HepG2 (cell line): ENCODE measurements at regions not wholly inside any gene's neighbourhood (a gene's known extent, or its start where the extent isn't known, plus 50 kb on each side); places are given as distances from the start of the nearest gene placed in this dataset.

Experiments used
- ATAC-seq: fragments of 200-7000 bp; cut with Tn5 transposase; 3 replicates; pipeline ENCODE4 v1.9.1; 2020; ENCODE audit warnings: mild to moderate bottlenecking, moderate library complexity
- BruUV-seq: library from RNA; stranded (reverse); fragments of 400-500 nt; replicated peaks from 2 replicates; lab custom pipeline; 2021; lab: Mats Ljungman, UMichigan
- CTCF ChIA-PET: fragments of 300-600 bp; formaldehyde crosslinking; extraction: SDS; loops from one replicate; lab custom pipeline; 2021; ENCODE audit warnings: low total read pairs, inconsistent platforms, low intra/inter-chr PET ratio; lab: Yijun Ruan, JAX
- POLR2A ChIA-PET: fragments of 350-600 bp; sonication (Branson Sonifier 250); formaldehyde crosslinking; loops from one replicate; lab custom pipeline; 2020; ENCODE audit warnings: antibody characterized with exemption, inconsistent platforms; lab: Yijun Ruan, JAX
- DNase-seq: peaks from one replicate; pipeline ENCODE4 v3.0.0-alpha.2; 2015; ENCODE audit warnings: low spot score
- FAIRE-seq: peaks from 3 replicates; lab custom pipeline; 2011; peaks lifted over from hg19 to GRCh38; lab: Jason Lieb, UNC
- H2AFZ ChIP-seq: one replicate; pipeline ENCODE4 v1.6.1; 2011; ENCODE audit warnings: low read length, inconsistent platforms
- H3K27ac ChIP-seq: fragments of 300-600 bp; 3 replicates; pipeline ENCODE4 v1.8.0; 2011; ENCODE audit warnings: mixed run types, mild to moderate bottlenecking, mixed read lengths, low read length, inconsistent platforms; ENCODE audit not compliant: insufficient read depth; ENCODE audit errors: extremely low read length
- H3K27me3 ChIP-seq, 2 experiments: fragments of 200-600 bp in 1 of 2; 2 replicates in 1 of 2; 3 replicates in 1 of 2; pipeline versions ENCODE4 v1.6.0 to v1.8.0; 2011; ENCODE audit warnings: low read length in 2 of 2, mild to moderate bottlenecking in 2 of 2, moderate library complexity in 2 of 2, inconsistent platforms in 1 of 2; ENCODE audit not compliant: insufficient read depth in 2 of 2, control insufficient read depth in 1 of 2
- H3K36me3 ChIP-seq, 2 experiments: fragments of 200-600 bp in 1 of 2; replicated peaks in 1 of 2; 2 replicates in 1 of 2; 3 replicates in 1 of 2; pipeline versions ENCODE4 v1.5.1 to v1.8.0; 2011; ENCODE audit warnings: low read length in 2 of 2, inconsistent platforms in 1 of 2; ENCODE audit not compliant: insufficient read depth in 2 of 2, control insufficient read depth in 1 of 2
- H3K4me1 ChIP-seq: 2 replicates; pipeline ENCODE4 v1.5.1; 2012; ENCODE audit warnings: low read length, inconsistent platforms; ENCODE audit not compliant: insufficient read depth
- H3K4me2 ChIP-seq: 2 replicates; pipeline ENCODE4 v1.6.0; 2011; ENCODE audit warnings: low read depth, low read length, inconsistent platforms
- H3K4me3 ChIP-seq, 3 experiments: fragments of 200-600 bp in 1 of 3; sonication (generic), shearing (Covaris generic) in 1 of 3; replicated peaks in 1 of 3; 2 replicates each; pipeline ENCODE4 v1.5.1; 2011 to 2016; ENCODE audit warnings: low read length in 3 of 3, inconsistent platforms in 2 of 3, low read depth in 2 of 3, mild to moderate bottlenecking in 2 of 3, control low read depth in 1 of 3, mixed read lengths in 1 of 3; ENCODE audit not compliant: insufficient read depth in 1 of 3
- H3K79me2 ChIP-seq: one replicate; pipeline ENCODE4 v1.6.1; 2011; ENCODE audit warnings: low read length, inconsistent platforms; ENCODE audit not compliant: insufficient read depth
- H3K9ac ChIP-seq: 2 replicates; pipeline ENCODE4 v1.6.0; 2011; ENCODE audit warnings: mild to moderate bottlenecking, low read depth, low read length, inconsistent platforms; ENCODE audit not compliant: insufficient read depth
- H3K9me3 ChIP-seq: 2 replicates; pipeline ENCODE4 v1.5.1; 2012; ENCODE audit warnings: mild to moderate bottlenecking, low read length
- H4K20me1 ChIP-seq: 2 replicates; pipeline ENCODE4 v1.6.0; 2011; ENCODE audit warnings: inconsistent platforms, mild to moderate bottlenecking, low read length, moderate library complexity; ENCODE audit not compliant: insufficient read depth
- ATF7-NPFF ChIP-seq: sonication (generic); formaldehyde crosslinking; IDR thresholded peaks from 2 replicates; pipeline ENCODE4 v1.8.1; 2023; ENCODE audit warnings: mild to moderate bottlenecking, low read depth, missing genetic modification reagents, moderate library complexity
- FOXK2 ChIP-seq: fragments of 450-650 bp; IDR thresholded peaks from 2 replicates; pipeline ENCODE4 v1.6.1; 2016
- NFE2 ChIP-seq: sonication (generic); formaldehyde crosslinking; IDR thresholded peaks from 2 replicates; pipeline ENCODE4 v1.4.0; 2020; ENCODE audit warnings: missing genetic modification reagents
- SNAI1 ChIP-seq: sonication (generic); formaldehyde crosslinking; IDR thresholded peaks from 2 replicates; pipeline ENCODE4 v1.5.0; 2020; ENCODE audit warnings: mild to moderate bottlenecking, missing genetic modification reagents, borderline replicate concordance
- SP1 ChIP-seq, 2 experiments: fragments of 450-650 bp in 1 of 2; sonication (generic) in 1 of 2; formaldehyde crosslinking in 1 of 2; IDR thresholded peaks; 2 replicates each; pipeline versions ENCODE4 v1.4.0 to v1.6.1; 2016 to 2020; ENCODE audit warnings: missing genetic modification reagents in 1 of 2
- TEAD3 ChIP-seq: optimal IDR thresholded peaks from 2 replicates; pipeline ENCODE3; 2016; ENCODE audit warnings: borderline replicate concordance
- TFDP1 ChIP-seq: IDR thresholded peaks from 2 replicates; pipeline ENCODE4 v1.6.1; 2016; ENCODE audit warnings: missing compliant biosample characterization, missing genetic modification reagents, borderline replicate concordance
- ZNF180 ChIP-seq: sonication (generic); formaldehyde crosslinking; IDR thresholded peaks from 2 replicates; pipeline ENCODE4 v1.4.0; 2020; ENCODE audit warnings: low read depth, missing genetic modification reagents, borderline replicate concordance
- ZNF768 ChIP-seq: sonication (generic); formaldehyde crosslinking; IDR thresholded peaks from 2 replicates; pipeline ENCODE4 v1.4.0; 2020; ENCODE audit warnings: missing genetic modification reagents
- WGBS: methylation state at CpG from one replicate; pipeline ENCODE4 v1.1.6; 2017; ENCODE audit warnings: low lambda C conversion rate; 5-methylcytosine and 5-hydroxymethylcytosine counted together
- in situ Hi-C: cut with HindIII; loops from 2 replicates; pipeline ENCODE4 v1.10.0; 2017; ENCODE audit warnings: low pct_unique_long_range_greater_than_20kb; ENCODE audit not compliant: extremely low pct_ligation_motif_present
- intact Hi-C: fragments of 100-400 bp; cut with micrococcal nuclease; formaldehyde crosslinking; loops from one replicate; pipeline ENCODE4 v1.10.0; 2022; ENCODE audit not compliant: unreplicated experiment
- TF ChIP-seq, protein P1 (sequence below): sonication (generic); formaldehyde crosslinking; IDR thresholded peaks from 2 replicates; pipeline ENCODE4 v1.5.1; 2020; ENCODE audit warnings: mild to moderate bottlenecking, missing genetic modification reagents, borderline replicate concordance
- TF ChIP-seq, protein P2 (sequence below): IDR thresholded peaks from 2 replicates; pipeline ENCODE4 v1.6.1; 2016; ENCODE audit warnings: missing compliant biosample characterization, missing genetic modification reagents, borderline replicate concordance
- TF ChIP-seq, protein P3 (sequence below): sonication (generic); formaldehyde crosslinking; IDR thresholded peaks from 2 replicates; pipeline ENCODE4 v1.8.1; 2022; ENCODE audit warnings: low read depth, mild to moderate bottlenecking, missing genetic modification reagents

DNA sequence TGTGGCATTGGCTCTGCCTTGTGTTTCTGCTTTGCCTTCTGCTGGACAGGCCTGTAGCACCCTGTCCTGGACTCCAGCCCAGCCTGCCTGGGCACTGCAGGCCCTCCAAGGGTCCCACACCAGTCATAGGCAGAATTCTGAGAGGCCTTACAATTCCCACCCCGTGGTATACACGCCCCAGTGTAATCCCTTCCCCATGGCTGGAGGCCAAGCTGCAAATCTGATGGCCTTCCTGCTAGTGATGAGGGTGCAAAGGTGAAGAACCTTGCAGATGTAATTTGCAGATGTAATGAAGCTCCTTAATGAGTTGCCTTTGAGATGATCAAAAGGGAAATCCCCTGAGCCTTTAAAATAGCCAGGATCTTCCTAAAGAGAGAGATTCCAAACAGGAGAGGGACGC is 325.1 kb upstream of the ZNF32 start (continued):
- TF ChIP-seq, protein P1, sequence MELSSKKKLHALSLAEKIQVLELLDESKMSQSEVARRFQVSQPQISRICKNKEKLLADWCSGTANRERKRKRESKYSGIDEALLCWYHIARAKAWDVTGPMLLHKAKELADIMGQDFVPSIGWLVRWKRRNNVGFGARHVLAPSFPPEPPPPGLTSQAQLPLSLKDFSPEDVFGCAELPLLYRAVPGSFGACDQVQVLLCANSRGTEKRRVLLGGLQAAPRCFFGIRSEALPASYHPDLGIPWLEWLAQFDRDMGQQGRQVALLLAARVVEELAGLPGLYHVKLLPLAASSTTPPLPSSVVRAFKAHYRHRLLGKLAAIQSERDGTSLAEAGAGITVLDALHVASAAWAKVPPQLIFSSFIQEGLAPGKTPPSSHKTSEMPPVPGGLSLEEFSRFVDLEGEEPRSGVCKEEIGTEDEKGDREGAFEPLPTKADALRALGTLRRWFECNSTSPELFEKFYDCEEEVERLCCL = no peak
- TF ChIP-seq SP1 (IDR thresholded peaks at IDR 0.05) (no peak), SP1 (CRISPR knock-in tag; IDR thresholded peaks at IDR 0.05) (no peak), ZNF180 (CRISPR knock-in tag) (no peak), SNAI1 (CRISPR knock-in tag) (no peak)

GRCh38 chr10:43972976-43973647 is 324.4 kb upstream of the ZNF32 start:
- FAIRE-seq = no peak
- Histone ChIP-seq H3K27me3 (peaks cover 2 to 5% of the 10 kb centered on the region in 2 experiments; a peak in 2 of 5 replicates), H3K9me3 (no peaks in the 10 kb centered on the region), H4K20me1 (no peaks in the 10 kb centered on the region), H3K4me2 (no peak overlapping the region), H3K36me3 (no peaks in the 10 kb centered on the region), H3K27ac (no peak overlapping the region), H3K4me1 (no peaks in the 10 kb centered on the region), H3K9ac (no peak overlapping the region), H3K79me2 (no peaks in the 10 kb centered on the region), H2AFZ (no peak overlapping the region), H3K4me3 (no peak overlapping the region)
- ChIA-PET CTCF (no interaction called here), POLR2A (no interaction called here)
- BruUV-seq = no TSS peak
- intact Hi-C loops (no loop called here), in situ Hi-C loops (no loop called here)
- DNase-seq = no peak
- ATAC-seq = no peak
- 35% methylated on average over 8 of the region's 10 CpGs for WGBS
- TF ChIP-seq TFDP1 (no peak), NFE2 (no peak), FOXK2 (no peak), TEAD3 (CRISPR knock-in tag) (no peak), ZNF768 (CRISPR knock-in tag) (no peak), ATF7-NPFF (CRISPR knock-in tag) (no peak)
- TF ChIP-seq, protein P2, sequence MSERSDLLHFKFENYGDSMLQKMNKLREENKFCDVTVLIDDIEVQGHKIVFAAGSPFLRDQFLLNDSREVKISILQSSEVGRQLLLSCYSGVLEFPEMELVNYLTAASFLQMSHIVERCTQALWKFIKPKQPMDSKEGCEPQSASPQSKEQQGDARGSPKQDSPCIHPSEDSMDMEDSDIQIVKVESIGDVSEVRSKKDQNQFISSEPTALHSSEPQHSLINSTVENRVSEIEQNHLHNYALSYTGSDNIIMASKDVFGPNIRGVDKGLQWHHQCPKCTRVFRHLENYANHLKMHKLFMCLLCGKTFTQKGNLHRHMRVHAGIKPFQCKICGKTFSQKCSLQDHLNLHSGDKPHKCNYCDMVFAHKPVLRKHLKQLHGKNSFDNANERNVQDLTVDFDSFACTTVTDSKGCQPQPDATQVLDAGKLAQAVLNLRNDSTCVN (CRISPR knock-in tag) = no peak
- TF ChIP-seq, protein P3, sequence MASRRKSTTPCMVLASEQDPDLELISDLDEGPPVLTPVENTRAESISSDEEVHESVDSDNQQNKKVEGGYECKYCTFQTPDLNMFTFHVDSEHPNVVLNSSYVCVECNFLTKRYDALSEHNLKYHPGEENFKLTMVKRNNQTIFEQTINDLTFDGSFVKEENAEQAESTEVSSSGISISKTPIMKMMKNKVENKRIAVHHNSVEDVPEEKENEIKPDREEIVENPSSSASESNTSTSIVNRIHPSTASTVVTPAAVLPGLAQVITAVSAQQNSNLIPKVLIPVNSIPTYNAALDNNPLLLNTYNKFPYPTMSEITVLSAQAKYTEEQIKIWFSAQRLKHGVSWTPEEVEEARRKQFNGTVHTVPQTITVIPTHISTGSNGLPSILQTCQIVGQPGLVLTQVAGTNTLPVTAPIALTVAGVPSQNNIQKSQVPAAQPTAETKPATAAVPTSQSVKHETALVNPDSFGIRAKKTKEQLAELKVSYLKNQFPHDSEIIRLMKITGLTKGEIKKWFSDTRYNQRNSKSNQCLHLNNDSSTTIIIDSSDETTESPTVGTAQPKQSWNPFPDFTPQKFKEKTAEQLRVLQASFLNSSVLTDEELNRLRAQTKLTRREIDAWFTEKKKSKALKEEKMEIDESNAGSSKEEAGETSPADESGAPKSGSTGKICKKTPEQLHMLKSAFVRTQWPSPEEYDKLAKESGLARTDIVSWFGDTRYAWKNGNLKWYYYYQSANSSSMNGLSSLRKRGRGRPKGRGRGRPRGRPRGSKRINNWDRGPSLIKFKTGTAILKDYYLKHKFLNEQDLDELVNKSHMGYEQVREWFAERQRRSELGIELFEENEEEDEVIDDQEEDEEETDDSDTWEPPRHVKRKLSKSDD = no peak
